Epithelial cell of prostate (primary cell): ENCODE measurements at regions not wholly inside any gene's neighbourhood (a gene's known extent, or its start where the extent isn't known, plus 50 kb on each side); places are given as distances from the start of the nearest gene placed in this dataset.
"Not testable (repeated sequence)": the region's sequence is repeated elsewhere in the genome, so short reads cannot be mapped to it uniquely, and the experiment has no call there.

Experiments used
- DNase-seq: peaks from one replicate; pipeline ENCODE4 v3.0.0-alpha.2; 2011; ENCODE audit warnings: low read depth, low spot score
- H3K27ac ChIP-seq: fragments of 450-650 bp; 2 replicates; pipeline ENCODE4 v1.5.1; 2017; ENCODE audit warnings: mild to moderate bottlenecking

- H3K27ac ChIP-seq = no peak overlapping the region
- no peak for DNase-seq
Observed at GRCh38 chr11:69945157-69945556, 125.9 kb upstream of the FGF3 start.

GRCh38 chr11:69947059-69947792, 128.0 kb upstream of the FGF3 start:
- DNase-seq = no peak
- H3K27ac ChIP-seq = peak overlapping the region; percentile 93

- peak overlapping the region; percentile 93 for H3K27ac ChIP-seq
- no peak for DNase-seq
Observed at GRCh38 chr11:69947793-69948255, 128.6 kb upstream of the FGF3 start.

- peak; percentile 39 for DNase-seq
- H3K27ac ChIP-seq = peak overlapping the region; percentile 93
Observed at GRCh38 chr11:69948256-69949141, 129.3 kb upstream of the FGF3 start.

GRCh38 chr11:69949327-69949726, 128.8 kb upstream of the ANO1 start:
- peak overlapping the region; percentile 93 for H3K27ac ChIP-seq
- peak; percentile 77 for DNase-seq

- no peak for DNase-seq
- peak overlapping the region; percentile 93 for H3K27ac ChIP-seq
Observed at GRCh38 chr11:69950120-69950519, 128.0 kb upstream of the ANO1 start.

- H3K27ac ChIP-seq = no peak overlapping the region
- DNase-seq = no peak
Observed at GRCh38 chr11:69950621-69951020, 127.5 kb upstream of the ANO1 start.

GRCh38 chr11:69951821-69952220, 126.3 kb upstream of the ANO1 start:
- DNase-seq = no peak
- H3K27ac ChIP-seq = no peak overlapping the region

GRCh38 chr11:69952229-69952975, 125.7 kb upstream of the ANO1 start:
- DNase-seq, H3K27ac ChIP-seq: not testable (repeated sequence)

- no peak for DNase-seq
- H3K27ac ChIP-seq = no peak overlapping the region
Observed at GRCh38 chr11:69953356-69953755, 124.8 kb upstream of the ANO1 start.

- no peak for DNase-seq
- no peak overlapping the region for H3K27ac ChIP-seq
Observed at GRCh38 chr11:69954756-69955155, 123.4 kb upstream of the ANO1 start.

- H3K27ac ChIP-seq = no peak overlapping the region
- DNase-seq = no peak
Observed at GRCh38 chr11:69956669-69957190, 121.4 kb upstream of the ANO1 start.

- DNase-seq = no peak
- H3K27ac ChIP-seq = no peak overlapping the region
Observed at GRCh38 chr11:69957849-69958248, 120.3 kb upstream of the ANO1 start.

- DNase-seq = no peak
- H3K27ac ChIP-seq = no peak overlapping the region
Observed at GRCh38 chr11:69958308-69958707, 119.8 kb upstream of the ANO1 start.

GRCh38 chr11:69959461-69959860, 118.7 kb upstream of the ANO1 start:
- no peak overlapping the region for H3K27ac ChIP-seq
- DNase-seq = no peak

- H3K27ac ChIP-seq = no peak overlapping the region
- no peak for DNase-seq
Observed at GRCh38 chr11:69961738-69962137, 116.4 kb upstream of the ANO1 start.

GRCh38 chr11:69962152-69962551, 116.0 kb upstream of the ANO1 start:
- DNase-seq = peak; percentile 33
- no peak overlapping the region for H3K27ac ChIP-seq

- no peak overlapping the region for H3K27ac ChIP-seq
- no peak for DNase-seq
Observed at GRCh38 chr11:69963533-69964246, 114.4 kb upstream of the ANO1 start.

GRCh38 chr11:69964247-69964643, 113.9 kb upstream of the ANO1 start:
- no peak overlapping the region for H3K27ac ChIP-seq
- no peak for DNase-seq
